KOPT-K1 (cell line): ENCODE measurements at regions not wholly inside any gene's neighbourhood (a gene's known extent, or its start where the extent isn't known, plus 50 kb on each side); places are given as distances from the start of the nearest gene placed in this dataset.
"Not testable (repeated sequence)": the region's sequence is repeated elsewhere in the genome, so short reads cannot be mapped to it uniquely, and the experiment has no call there.

Experiments
- H3K27ac ChIP-seq: fragments of 200-600 bp; sonication (generic); 2 replicates; pipeline ENCODE4 v1.5.1; 2016; ENCODE audit warnings: antibody characterized with exemption, mild to moderate bottlenecking, low read depth, low read length; ENCODE audit not compliant: poor library complexity, severe bottlenecking
- H3K36me3 ChIP-seq: fragments of 200-600 bp; sonication (generic); 2 replicates; pipeline ENCODE4 v1.5.1; 2017; ENCODE audit warnings: antibody characterized with exemption, mild to moderate bottlenecking, low read length, moderate library complexity; ENCODE audit not compliant: insufficient read depth
- H3K9me3 ChIP-seq: fragments of 200-600 bp; sonication (generic); 2 replicates; pipeline ENCODE4 v1.5.1; 2017; ENCODE audit warnings: antibody characterized with exemption, low read length, mild to moderate bottlenecking; ENCODE audit not compliant: insufficient read depth, poor library complexity, severe bottlenecking

- Histone ChIP-seq H3K27ac (no peak overlapping the region), H3K36me3 (no peaks in the 10 kb centered on the region), H3K9me3 (no peaks in the 10 kb centered on the region)
Observed at GRCh38 chr17:28247671-28248555, 71.1 kb upstream of the TMEM97 start.

GRCh38 chr17:28249706-28250105 lies 69.3 kb upstream of the TMEM97 start:
- Histone ChIP-seq H3K27ac (no peak overlapping the region), H3K9me3 (no peaks in the 10 kb centered on the region)

GRCh38 chr17:28252436-28252835 lies 66.6 kb upstream of the TMEM97 start:
- no peaks in the 10 kb centered on the region for H3K36me3 ChIP-seq
- no peaks in the 10 kb centered on the region for H3K9me3 ChIP-seq
- H3K27ac ChIP-seq = no peak overlapping the region

More at GRCh38 chr17:28249706-28250105, 69.3 kb upstream of the TMEM97 start:
- H3K36me3 ChIP-seq = no peaks in the 10 kb centered on the region

GRCh38 chr17:28253663-28254062 lies 65.3 kb upstream of the TMEM97 start:
- H3K36me3 ChIP-seq = no peaks in the 10 kb centered on the region
- no peak overlapping the region for H3K27ac ChIP-seq
- H3K9me3 ChIP-seq = no peaks in the 10 kb centered on the region

- H3K9me3 ChIP-seq = peaks cover under 1% of the 10 kb centered on the region
- no peak overlapping the region for H3K27ac ChIP-seq
- no peaks in the 10 kb centered on the region for H3K36me3 ChIP-seq
Observed at GRCh38 chr17:28255616-28256015, 63.4 kb upstream of the TMEM97 start.

GRCh38 chr17:28256370-28256769 lies 62.6 kb upstream of the TMEM97 start:
- H3K9me3 ChIP-seq = peaks cover 8% of the 10 kb centered on the region
- H3K36me3 ChIP-seq = no peaks in the 10 kb centered on the region
- no peak overlapping the region for H3K27ac ChIP-seq

- Histone ChIP-seq H3K27ac (no peak overlapping the region), H3K9me3 (peaks cover 13% of the 10 kb centered on the region), H3K36me3 (no peaks in the 10 kb centered on the region)
Observed at GRCh38 chr17:28256881-28257280, 62.1 kb upstream of the TMEM97 start.

- Histone ChIP-seq H3K27ac (no peak overlapping the region), H3K9me3 (peaks cover 28% of the 10 kb centered on the region), H3K36me3 (no peaks in the 10 kb centered on the region)
Observed at GRCh38 chr17:28258347-28258887, 60.6 kb upstream of the TMEM97 start.

GRCh38 chr17:28261219-28261618 lies 57.8 kb upstream of the TMEM97 start:
- H3K9me3 ChIP-seq = peaks cover 36% of the 10 kb centered on the region
- no peaks in the 10 kb centered on the region for H3K36me3 ChIP-seq
- H3K27ac ChIP-seq = no peak overlapping the region

- H3K36me3 ChIP-seq, H3K27ac ChIP-seq: not testable (repeated sequence)
- H3K9me3 ChIP-seq = peaks cover 44% of the 10 kb centered on the region
Observed at GRCh38 chr17:28262123-28262745, 56.8 kb upstream of the TMEM97 start.

- H3K36me3 ChIP-seq, H3K27ac ChIP-seq: not testable (repeated sequence)
- peaks cover 55% of the 10 kb centered on the region for H3K9me3 ChIP-seq
Observed at GRCh38 chr17:28264902-28265548, 54.0 kb upstream of the TMEM97 start.

GRCh38 chr17:28265856-28266546 lies 53.0 kb upstream of the TMEM97 start:
- H3K27ac ChIP-seq, H3K36me3 ChIP-seq: not testable (repeated sequence)
- peaks cover 50% of the 10 kb centered on the region for H3K9me3 ChIP-seq

- H3K36me3 ChIP-seq, H3K27ac ChIP-seq: not testable (repeated sequence)
- H3K9me3 ChIP-seq = peaks cover 45% of the 10 kb centered on the region
Observed at GRCh38 chr17:28266547-28266920, 52.5 kb upstream of the TMEM97 start.

- not testable (repeated sequence) for H3K27ac ChIP-seq, H3K36me3 ChIP-seq
- peaks cover 39% of the 10 kb centered on the region for H3K9me3 ChIP-seq
Observed at GRCh38 chr17:28266926-28267719, 51.9 kb upstream of the TMEM97 start.
